OCI-LY1 (cell line): ENCODE measurements at regions not wholly inside any gene's neighbourhood (a gene's known extent, or its start where the extent isn't known, plus 50 kb on each side); places are given as distances from the start of the nearest gene placed in this dataset.

Source experiments
- CTCF ChIP-seq: fragments of 200-600 bp; sonication (generic), shearing (Covaris generic); IDR thresholded peaks from 2 replicates; pipeline ENCODE4 v1.5.1; 2017; ENCODE audit warnings: mild to moderate bottlenecking, antibody characterized with exemption, low read length, moderate library complexity, mixed read lengths
- EZH2 ChIP-seq: fragments of 200-600 bp; sonication (generic), shearing (Covaris generic); IDR thresholded peaks from 2 replicates; pipeline ENCODE4 v1.8.0; 2017; ENCODE audit warnings: borderline replicate concordance, mixed run types, mild to moderate bottlenecking, antibody characterized with exemption, low read length, moderate library complexity, mixed read lengths

- TF ChIP-seq CTCF (no peak), EZH2 (no peak)
Measured at GRCh38 chr22:49614966-49615965, 212.4 kb downstream of the BRD1 start.
